ENCODE measurements at regions not wholly inside any gene's neighbourhood (a gene's known extent, or its start where the extent isn't known, plus 50 kb on each side); places are given as distances from the start of the nearest gene placed in this dataset.
"Not testable (repeated sequence)": the region's sequence is repeated elsewhere in the genome, so short reads cannot be mapped to it uniquely, and the experiment has no call there.

DNA sequence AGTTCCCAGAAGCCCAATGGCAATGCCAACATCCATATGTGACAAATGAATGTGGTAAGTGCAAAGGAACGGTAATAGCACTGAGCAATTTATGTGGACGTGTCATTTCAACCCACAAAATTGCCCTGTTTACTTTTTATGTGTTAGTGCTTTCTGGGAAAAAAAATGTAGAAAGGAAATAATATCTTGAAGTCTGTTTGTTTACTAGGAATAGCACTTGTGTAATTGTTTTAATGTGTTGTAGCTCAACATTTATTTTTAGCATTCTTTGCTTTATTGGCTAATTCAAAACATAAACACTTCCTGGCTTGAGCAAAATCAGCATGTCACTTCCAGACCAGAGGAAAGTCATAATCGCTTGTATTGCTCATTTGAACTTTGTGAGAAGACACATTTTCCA lies 224.8 kb upstream of the KCNK2 start:
- H3K4me3 Mint-ChIP-seq = no peak overlapping the region
- DNase-seq (ENCODE audit: low read depth, low spot score) = no peak
- no peak overlapping the region for H3K27ac Mint-ChIP-seq (ENCODE audit: unreplicated experiment)
- no peaks in the 10 kb centered on the region for H3K27me3 Mint-ChIP-seq (ENCODE audit: low read depth)
- H3K36me3 Mint-ChIP-seq (ENCODE audit: low read depth) = no peaks in the 10 kb centered on the region
- H3K4me1 Mint-ChIP-seq = no peaks in the 10 kb centered on the region
- no peaks in the 10 kb centered on the region for H3K9me3 Mint-ChIP-seq
- TF ChIP-seq, protein P1, sequence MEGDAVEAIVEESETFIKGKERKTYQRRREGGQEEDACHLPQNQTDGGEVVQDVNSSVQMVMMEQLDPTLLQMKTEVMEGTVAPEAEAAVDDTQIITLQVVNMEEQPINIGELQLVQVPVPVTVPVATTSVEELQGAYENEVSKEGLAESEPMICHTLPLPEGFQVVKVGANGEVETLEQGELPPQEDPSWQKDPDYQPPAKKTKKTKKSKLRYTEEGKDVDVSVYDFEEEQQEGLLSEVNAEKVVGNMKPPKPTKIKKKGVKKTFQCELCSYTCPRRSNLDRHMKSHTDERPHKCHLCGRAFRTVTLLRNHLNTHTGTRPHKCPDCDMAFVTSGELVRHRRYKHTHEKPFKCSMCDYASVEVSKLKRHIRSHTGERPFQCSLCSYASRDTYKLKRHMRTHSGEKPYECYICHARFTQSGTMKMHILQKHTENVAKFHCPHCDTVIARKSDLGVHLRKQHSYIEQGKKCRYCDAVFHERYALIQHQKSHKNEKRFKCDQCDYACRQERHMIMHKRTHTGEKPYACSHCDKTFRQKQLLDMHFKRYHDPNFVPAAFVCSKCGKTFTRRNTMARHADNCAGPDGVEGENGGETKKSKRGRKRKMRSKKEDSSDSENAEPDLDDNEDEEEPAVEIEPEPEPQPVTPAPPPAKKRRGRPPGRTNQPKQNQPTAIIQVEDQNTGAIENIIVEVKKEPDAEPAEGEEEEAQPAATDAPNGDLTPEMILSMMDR (conservative IDR thresholded peaks at IDR 0.05) = no peak

DNA sequence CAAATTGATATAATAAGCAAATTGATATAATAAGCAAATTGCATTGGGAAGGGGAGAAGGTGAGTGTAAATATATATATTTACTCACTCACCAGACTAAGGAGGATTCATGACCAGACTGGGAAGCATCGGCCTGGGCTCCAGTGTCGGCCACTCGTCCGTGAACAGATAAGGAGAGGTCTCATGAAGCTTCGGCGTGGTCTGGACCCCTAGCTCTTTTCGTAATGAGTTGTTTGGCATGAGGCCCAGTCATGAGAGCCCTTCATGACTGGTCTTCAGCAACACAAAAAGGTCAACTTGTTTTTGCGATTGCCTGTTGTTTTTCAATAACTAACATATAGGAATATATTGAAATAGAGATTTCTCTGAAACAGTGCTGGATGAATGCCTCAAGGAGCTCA lies 222.9 kb upstream of the KCNK2 start:
- H3K9me3 Mint-ChIP-seq = no peaks in the 10 kb centered on the region
- no peaks in the 10 kb centered on the region for H3K4me1 Mint-ChIP-seq
- DNase-seq (ENCODE audit: low read depth, low spot score) = no peak
- TF ChIP-seq, protein P1 (conservative IDR thresholded peaks at IDR 0.05) = no peak
- H3K4me3 Mint-ChIP-seq = no peak overlapping the region
- H3K36me3 Mint-ChIP-seq (ENCODE audit: low read depth) = no peaks in the 10 kb centered on the region
- H3K27me3 Mint-ChIP-seq (ENCODE audit: low read depth) = no peaks in the 10 kb centered on the region
- no peak overlapping the region for H3K27ac Mint-ChIP-seq (ENCODE audit: unreplicated experiment)

GRCh38 chr1:214861615-214862014 lies 220.9 kb upstream of the KCNK2 start:
- H3K27me3 Mint-ChIP-seq (ENCODE audit: low read depth) = no peaks in the 10 kb centered on the region
- no peak overlapping the region for H3K27ac Mint-ChIP-seq (ENCODE audit: unreplicated experiment)
- no peak overlapping the region for H3K4me3 Mint-ChIP-seq
- TF ChIP-seq, protein P1 (conservative IDR thresholded peaks at IDR 0.05) = no peak
- no peak for DNase-seq (ENCODE audit: low read depth, low spot score)
- no peaks in the 10 kb centered on the region for H3K36me3 Mint-ChIP-seq (ENCODE audit: low read depth)
- no peaks in the 10 kb centered on the region for H3K9me3 Mint-ChIP-seq
- H3K4me1 Mint-ChIP-seq = no peaks in the 10 kb centered on the region

- Mint-ChIP-seq H3K9me3 (no peaks in the 10 kb centered on the region), H3K36me3 (ENCODE audit: low read depth) (no peaks in the 10 kb centered on the region), H3K27ac (ENCODE audit: unreplicated experiment) (no peak overlapping the region), H3K4me3 (no peak overlapping the region), H3K4me1 (no peaks in the 10 kb centered on the region), H3K27me3 (ENCODE audit: low read depth) (no peaks in the 10 kb centered on the region)
- TF ChIP-seq, protein P1 (conservative IDR thresholded peaks at IDR 0.05) = no peak
- no peak for DNase-seq (ENCODE audit: low read depth, low spot score)
These were observed 220.1 kb upstream of the KCNK2 start for GRCh38 chr1:214862421-214862820.

GRCh38 chr1:214864896-214865688 lies 217.4 kb upstream of the KCNK2 start:
- H3K27me3 Mint-ChIP-seq (ENCODE audit: low read depth) = no peaks in the 10 kb centered on the region
- H3K4me1 Mint-ChIP-seq = no peaks in the 10 kb centered on the region
- TF ChIP-seq, protein P1 (conservative IDR thresholded peaks at IDR 0.05) = no peak
- H3K36me3 Mint-ChIP-seq (ENCODE audit: low read depth) = no peaks in the 10 kb centered on the region
- no peak for DNase-seq (ENCODE audit: low read depth, low spot score)
- peaks cover 3% of the 10 kb centered on the region for H3K9me3 Mint-ChIP-seq
- H3K27ac Mint-ChIP-seq (ENCODE audit: unreplicated experiment) = no peak overlapping the region
- H3K4me3 Mint-ChIP-seq = no peak overlapping the region

GRCh38 chr1:214870426-214870825 lies 212.1 kb upstream of the KCNK2 start:
- H3K4me3 Mint-ChIP-seq; H3K27ac Mint-ChIP-seq (ENCODE audit: unreplicated experiment); H3K36me3 Mint-ChIP-seq (ENCODE audit: low read depth); DNase-seq (ENCODE audit: low read depth, low spot score); H3K9me3 Mint-ChIP-seq; H3K4me1 Mint-ChIP-seq; H3K27me3 Mint-ChIP-seq (ENCODE audit: low read depth): not testable (repeated sequence)

Data from neural crest cell (in vitro differentiated cells).